HUDEP-2 (cell line): ENCODE measurements at regions not wholly inside any gene's neighbourhood (a gene's known extent, or its start where the extent isn't known, plus 50 kb on each side); places are given as distances from the start of the nearest gene placed in this dataset.
A peak's percentile ranks its signal among the peaks of the same experiment; 100 is the strongest.

Source experiments
- DNase-seq, 76 experiments: peaks; one replicate each; lab custom pipeline; 2025; ENCODE audit not compliant: unreplicated experiment in 76 of 76; lab: John Stamatoyannopoulos, UW

- no peak for DNase-seq
Measured at GRCh38 chr1:194268839-194269238, 1082.4 kb upstream of the B3GALT2 start.

GRCh38 chr1:194267021-194267420 lies 1080.6 kb upstream of the B3GALT2 start:
- no peak for DNase-seq

GRCh38 chr1:194256010-194256409 lies 1069.6 kb upstream of the B3GALT2 start:
- no peak for DNase-seq

- DNase-seq: no peak
Measured at GRCh38 chr1:194252199-194252598, 1065.8 kb upstream of the B3GALT2 start.

- DNase-seq: no peak
Measured at GRCh38 chr1:194241215-194241614, 1054.8 kb upstream of the B3GALT2 start.

GRCh38 chr1:194233069-194233468 lies 1046.7 kb upstream of the B3GALT2 start:
- DNase-seq: no peak

- no peak for DNase-seq
Measured at GRCh38 chr1:194230351-194231144, 1044.1 kb upstream of the B3GALT2 start.

- no peak for DNase-seq
Measured at GRCh38 chr1:194228427-194228826, 1042.0 kb upstream of the B3GALT2 start.

GRCh38 chr1:194227161-194227560 lies 1040.7 kb upstream of the B3GALT2 start:
- no peak for DNase-seq

GRCh38 chr1:194225821-194226220 lies 1039.4 kb upstream of the B3GALT2 start:
- DNase-seq: no peak

GRCh38 chr1:194223596-194223995 lies 1037.2 kb upstream of the B3GALT2 start:
- DNase-seq: no peak

- DNase-seq: peak in 12 of 76 experiments; percentile 1 to 47 (median 20)
Measured at GRCh38 chr1:194215448-194215847, 1029.0 kb upstream of the B3GALT2 start.

GRCh38 chr1:194214735-194215134 lies 1028.3 kb upstream of the B3GALT2 start:
- no peak for DNase-seq

GRCh38 chr1:194209920-194210319 lies 1023.5 kb upstream of the B3GALT2 start:
- no peak for DNase-seq

GRCh38 chr1:194208674-194209073 lies 1022.3 kb upstream of the B3GALT2 start:
- DNase-seq: no peak

- no peak for DNase-seq
Measured at GRCh38 chr1:194196562-194196961, 1010.1 kb upstream of the B3GALT2 start.

- no peak for DNase-seq
Measured at GRCh38 chr1:194194724-194195123, 1008.3 kb upstream of the B3GALT2 start.

- no peak for DNase-seq
Measured at GRCh38 chr1:194184974-194185373, 998.6 kb upstream of the B3GALT2 start.

GRCh38 chr1:194184425-194184824 lies 998.0 kb upstream of the B3GALT2 start:
- no peak for DNase-seq

- DNase-seq: no peak
Measured at GRCh38 chr1:194181845-194182244, 995.4 kb upstream of the B3GALT2 start.

- DNase-seq: no peak
Measured at GRCh38 chr1:194176212-194176611, 989.8 kb upstream of the B3GALT2 start.

GRCh38 chr1:194175251-194175650 lies 988.8 kb upstream of the B3GALT2 start:
- DNase-seq: no peak

- DNase-seq: no peak
Measured at GRCh38 chr1:194174528-194174927, 988.1 kb upstream of the B3GALT2 start.
